Thoracic aorta (tissue), 2 donors: ENCODE measurements at regions not wholly inside any gene's neighbourhood (a gene's known extent, or its start where the extent isn't known, plus 50 kb on each side); places are given as distances from the start of the nearest gene placed in this dataset.

Experiments used
- ATAC-seq: fragments of 150-250 bp; one replicate; pipeline ENCODE4 v1.8.0; 2017; ENCODE audit warnings: low read depth; ENCODE audit not compliant: insufficient number of reproducible peaks, low FRiP score
- DNase-seq: peaks from one replicate; pipeline ENCODE4 v3.0.0-alpha.2; 2020; ENCODE audit warnings: low spot score
- H3K27ac ChIP-seq, 2 donors: fragments of 200-600 bp; sonication (generic); 1 replicate in 1 of 2; 2 replicates in 1 of 2; pipeline ENCODE4 v1.5.1; 2016; ENCODE audit warnings: mild to moderate bottlenecking in 2 of 2, moderate library complexity in 2 of 2
- H3K27me3 ChIP-seq: fragments of 200-600 bp; sonication (generic); replicated peaks from 2 replicates; pipeline ENCODE4 v1.6.0; 2016; ENCODE audit warnings: mild to moderate bottlenecking; ENCODE audit not compliant: insufficient read depth
- H3K36me3 ChIP-seq: fragments of 200-600 bp; sonication (generic); one replicate; pipeline ENCODE4 v1.5.1; 2016
- H3K4me1 ChIP-seq, 2 donors: fragments of 200-600 bp; sonication (generic); 1 replicate in 1 of 2; 2 replicates in 1 of 2; pipeline versions ENCODE4 v1.5.1 to v1.6.0; 2016; ENCODE audit warnings: low read depth in 2 of 2, mild to moderate bottlenecking in 1 of 2; ENCODE audit not compliant: control insufficient read depth in 1 of 2
- H3K4me3 ChIP-seq: fragments of 200-600 bp; sonication (generic); 2 replicates; pipeline ENCODE4 v1.5.1; 2016; ENCODE audit warnings: mild to moderate bottlenecking
- H3K9me3 ChIP-seq: fragments of 200-600 bp; sonication (generic); 2 replicates; pipeline ENCODE4 v1.5.1; 2016
- TF ChIP-seq, protein P1 (sequence below): fragments of 200-600 bp; sonication (generic); IDR thresholded peaks from one replicate; pipeline ENCODE4 v1.5.1; 2019; ENCODE audit warnings: antibody characterized with exemption

DNA sequence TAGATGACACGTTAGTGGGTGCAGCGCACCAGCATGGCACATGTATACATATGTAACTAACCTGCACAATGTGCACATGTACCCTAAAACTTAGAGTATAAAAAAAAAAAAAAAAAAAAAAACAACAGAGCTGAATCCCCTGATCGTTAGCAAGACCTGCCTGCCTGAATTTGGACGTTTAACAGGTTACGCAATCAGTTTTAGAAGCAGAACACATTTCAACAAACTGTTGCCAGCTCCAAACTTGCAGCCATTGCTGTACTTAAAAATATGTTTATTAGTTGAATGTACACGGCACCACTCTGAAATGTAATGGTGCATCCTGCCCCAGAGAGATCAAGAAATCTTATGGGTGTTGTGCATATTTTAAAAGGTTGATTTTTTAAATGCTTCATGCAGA is 680.0 kb downstream of the TLE4 start:
- Histone ChIP-seq H3K9me3 (no peaks in the 10 kb centered on the region), H3K27me3 (no peaks in the 10 kb centered on the region), H3K4me1 (no peaks in the 10 kb centered on the region), H3K36me3 (no peaks in the 10 kb centered on the region), H3K27ac (no peak overlapping the region), H3K4me3 (no peak overlapping the region)
- ATAC-seq (no peak), DNase-seq (no peak)
- TF ChIP-seq, protein P1, sequence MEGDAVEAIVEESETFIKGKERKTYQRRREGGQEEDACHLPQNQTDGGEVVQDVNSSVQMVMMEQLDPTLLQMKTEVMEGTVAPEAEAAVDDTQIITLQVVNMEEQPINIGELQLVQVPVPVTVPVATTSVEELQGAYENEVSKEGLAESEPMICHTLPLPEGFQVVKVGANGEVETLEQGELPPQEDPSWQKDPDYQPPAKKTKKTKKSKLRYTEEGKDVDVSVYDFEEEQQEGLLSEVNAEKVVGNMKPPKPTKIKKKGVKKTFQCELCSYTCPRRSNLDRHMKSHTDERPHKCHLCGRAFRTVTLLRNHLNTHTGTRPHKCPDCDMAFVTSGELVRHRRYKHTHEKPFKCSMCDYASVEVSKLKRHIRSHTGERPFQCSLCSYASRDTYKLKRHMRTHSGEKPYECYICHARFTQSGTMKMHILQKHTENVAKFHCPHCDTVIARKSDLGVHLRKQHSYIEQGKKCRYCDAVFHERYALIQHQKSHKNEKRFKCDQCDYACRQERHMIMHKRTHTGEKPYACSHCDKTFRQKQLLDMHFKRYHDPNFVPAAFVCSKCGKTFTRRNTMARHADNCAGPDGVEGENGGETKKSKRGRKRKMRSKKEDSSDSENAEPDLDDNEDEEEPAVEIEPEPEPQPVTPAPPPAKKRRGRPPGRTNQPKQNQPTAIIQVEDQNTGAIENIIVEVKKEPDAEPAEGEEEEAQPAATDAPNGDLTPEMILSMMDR, result no peak

- no peak overlapping the region for H3K4me3 ChIP-seq
- H3K27ac ChIP-seq, result no peak overlapping the region
- TF ChIP-seq, protein P1, result no peak
- H3K4me1 ChIP-seq, result no peaks in the 10 kb centered on the region
- H3K9me3 ChIP-seq, result no peaks in the 10 kb centered on the region
- ATAC-seq (no peak), DNase-seq (no peak)
- no peaks in the 10 kb centered on the region for H3K27me3 ChIP-seq
- H3K36me3 ChIP-seq, result no peaks in the 10 kb centered on the region
Measured at GRCh38 chr9:80242022-80242421, 670.3 kb downstream of the TLE4 start.

DNA sequence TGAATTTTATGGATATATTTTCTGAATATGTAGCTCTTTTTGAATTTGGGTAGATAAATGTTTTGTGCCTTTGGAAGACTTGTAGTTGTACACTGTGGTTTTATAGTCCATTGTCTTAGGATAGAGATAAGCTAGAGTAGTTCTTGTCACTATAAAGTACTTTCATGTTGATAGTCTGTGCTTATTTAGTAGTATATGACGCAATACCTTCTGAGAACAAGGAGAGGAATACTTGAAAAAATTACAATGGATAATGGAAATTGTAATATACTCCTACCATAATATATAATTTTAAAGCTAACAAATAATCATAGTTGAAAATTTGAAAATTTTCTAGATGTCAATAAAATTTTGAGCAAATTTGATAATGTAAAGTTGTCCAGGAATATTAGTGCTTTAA is 664.0 kb downstream of the TLE4 start:
- no peaks in the 10 kb centered on the region for H3K9me3 ChIP-seq
- H3K27me3 ChIP-seq, result no peaks in the 10 kb centered on the region
- H3K4me1 ChIP-seq, result no peaks in the 10 kb centered on the region
- ATAC-seq, result no peak
- no peak overlapping the region for H3K4me3 ChIP-seq
- TF ChIP-seq, protein P1, result no peak
- no peak overlapping the region for H3K27ac ChIP-seq
- no peak for DNase-seq
- no peaks in the 10 kb centered on the region for H3K36me3 ChIP-seq

GRCh38 chr9:80233906-80234305 is 662.1 kb downstream of the TLE4 start:
- no peak for DNase-seq
- no peak overlapping the region for H3K4me3 ChIP-seq
- no peaks in the 10 kb centered on the region for H3K27me3 ChIP-seq
- H3K9me3 ChIP-seq, result peaks cover 4% of the 10 kb centered on the region
- H3K4me1 ChIP-seq, result no peaks in the 10 kb centered on the region
- no peak overlapping the region for H3K27ac ChIP-seq
- TF ChIP-seq, protein P1, result no peak
- H3K36me3 ChIP-seq, result no peaks in the 10 kb centered on the region
- ATAC-seq, result no peak

DNA sequence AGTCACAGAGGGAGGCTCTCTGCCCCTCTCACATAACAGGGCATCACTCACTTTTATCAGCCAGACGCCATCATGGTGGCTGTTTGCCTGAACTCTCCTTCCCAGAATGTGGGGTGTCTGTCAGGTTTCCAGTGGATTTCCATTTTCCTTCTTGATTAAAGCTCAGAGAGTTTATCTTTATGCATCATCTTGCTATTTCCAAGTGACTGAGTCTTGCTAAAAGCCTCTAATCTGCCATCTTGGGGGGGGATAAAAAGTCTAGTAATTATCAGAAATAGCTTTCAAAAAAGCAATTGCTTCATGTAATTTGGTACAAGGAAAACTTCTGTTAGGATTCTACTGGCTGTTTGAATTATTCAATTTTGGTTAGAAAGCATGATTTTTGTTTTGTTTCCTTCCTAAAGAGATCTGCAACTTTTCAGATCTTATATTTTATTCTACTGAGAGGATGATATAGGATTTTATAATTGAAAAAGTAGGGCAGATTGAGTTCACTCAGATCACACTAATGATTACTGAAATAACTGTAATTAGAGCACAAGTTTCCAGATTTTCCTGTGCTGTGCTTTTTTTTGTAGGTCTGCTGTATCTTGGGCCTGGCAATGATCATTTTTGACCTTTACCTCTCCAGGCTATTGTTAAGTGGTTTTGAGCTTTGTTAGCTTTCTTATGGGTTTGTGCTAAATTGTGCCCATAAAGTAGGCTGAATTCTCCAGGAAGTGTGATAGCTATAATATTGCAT is 661.5 kb downstream of the TLE4 start:
- TF ChIP-seq, protein P1, result no peak
- Histone ChIP-seq H3K4me3 (no peak overlapping the region), H3K9me3 (peaks cover 4% of the 10 kb centered on the region), H3K27me3 (no peaks in the 10 kb centered on the region), H3K36me3 (no peaks in the 10 kb centered on the region), H3K27ac (no peak overlapping the region), H3K4me1 (no peaks in the 10 kb centered on the region)
- ATAC-seq, result no peak
- DNase-seq, result no peak
